ENCODE measurements at regions not wholly inside any gene's neighbourhood (a gene's known extent, or its start where the extent isn't known, plus 50 kb on each side); places are given as distances from the start of the nearest gene placed in this dataset.

GRCh38 chr4:138602664-138603063 is 360.5 kb upstream of the SLC7A11 start:
- CTCF ChIA-PET, result no interaction called here
- Histone ChIP-seq H3K9me3 (ENCODE audit: control insufficient read depth in 1 of 2, insufficient read depth in 1 of 2, low read length in 2 of 2) (no peaks in the 10 kb centered on the region), H3K27me3 (ENCODE audit: control insufficient read depth in 1 of 2, insufficient read depth in 2 of 2, low read length in 2 of 2) (no peaks in the 10 kb centered on the region), H3K4me1 (ENCODE audit: insufficient read depth, low read length) (no peaks in the 10 kb centered on the region), H3K4me3 (ENCODE audit: low read length) (no peak overlapping the region), H3K36me3 (ENCODE audit: insufficient read depth, low read length) (no peaks in the 10 kb centered on the region), H3K27ac (ENCODE audit: low read depth in 1 of 2, low read length in 2 of 2) (no peak overlapping the region)
- Mint-ChIP-seq H3K9me3 (peaks cover 2% of the 10 kb centered on the region), H3K27ac (no peak overlapping the region), H3K36me3 (ENCODE audit: low read depth) (no peaks in the 10 kb centered on the region), H3K27me3 (no peaks in the 10 kb centered on the region), H3K4me1 (ENCODE audit: low read depth) (no peaks in the 10 kb centered on the region), H3K4me3 (no peak overlapping the region)
- no peak for ATAC-seq (ENCODE audit: poor library complexity)
- intact Hi-C loops (cut with DNase I, micrococcal nuclease), result no loop called here
- POLR2A ChIA-PET, result interaction anchor here (0.6 kb wide), 1 partner anchor 425 kb away, joined by 3 read pairs; no protein-coding TSS in a partner anchor
- DNase-seq, result no peak
- TF ChIP-seq CTCF (IDR thresholded peaks at IDR 0.05), result no peak

GRCh38 chr4:138599965-138600364 is 357.8 kb upstream of the SLC7A11 start:
- H3K4me3 Mint-ChIP-seq, result no peak overlapping the region
- no peak overlapping the region for H3K27ac Mint-ChIP-seq
- H3K27ac ChIP-seq (ENCODE audit: low read depth in 1 of 2, low read length in 2 of 2), result no peak overlapping the region
- no peaks in the 10 kb centered on the region for H3K27me3 ChIP-seq (ENCODE audit: control insufficient read depth in 1 of 2, insufficient read depth in 2 of 2, low read length in 2 of 2)
- H3K9me3 ChIP-seq (ENCODE audit: control insufficient read depth in 1 of 2, insufficient read depth in 1 of 2, low read length in 2 of 2), result no peaks in the 10 kb centered on the region
- intact Hi-C loops (cut with DNase I, micrococcal nuclease), result no loop called here
- H3K9me3 Mint-ChIP-seq, result no peaks in the 10 kb centered on the region
- no peaks in the 10 kb centered on the region for H3K36me3 Mint-ChIP-seq (ENCODE audit: low read depth)
- CTCF ChIA-PET, result no interaction called here
- ATAC-seq (ENCODE audit: poor library complexity) (no peak), DNase-seq (no peak)
- POLR2A ChIA-PET, result no interaction called here
- TF ChIP-seq CTCF (IDR thresholded peaks at IDR 0.05), result no peak
- no peaks in the 10 kb centered on the region for H3K36me3 ChIP-seq (ENCODE audit: insufficient read depth, low read length)
- no peak overlapping the region for H3K4me3 ChIP-seq (ENCODE audit: low read length)
- no peaks in the 10 kb centered on the region for H3K27me3 Mint-ChIP-seq
- H3K4me1 Mint-ChIP-seq (ENCODE audit: low read depth), result no peaks in the 10 kb centered on the region
- H3K4me1 ChIP-seq (ENCODE audit: insufficient read depth, low read length), result no peaks in the 10 kb centered on the region

GRCh38 chr4:138598226-138598625 is 356.1 kb upstream of the SLC7A11 start:
- CTCF ChIA-PET, result no interaction called here

More at GRCh38 chr4:138598226-138598625, 356.1 kb upstream of the SLC7A11 start:
- Mint-ChIP-seq H3K27ac (no peak overlapping the region), H3K9me3 (no peaks in the 10 kb centered on the region), H3K4me1 (ENCODE audit: low read depth) (no peaks in the 10 kb centered on the region), H3K27me3 (no peaks in the 10 kb centered on the region), H3K36me3 (ENCODE audit: low read depth) (no peaks in the 10 kb centered on the region), H3K4me3 (no peak overlapping the region)
- POLR2A ChIA-PET, result no interaction called here
- ATAC-seq (ENCODE audit: poor library complexity), result no peak
- no peak for DNase-seq
- no peak overlapping the region for H3K4me3 ChIP-seq (ENCODE audit: low read length)
- H3K27me3 ChIP-seq (ENCODE audit: control insufficient read depth in 1 of 2, insufficient read depth in 2 of 2, low read length in 2 of 2), result no peaks in the 10 kb centered on the region
- no peak for TF ChIP-seq CTCF (IDR thresholded peaks at IDR 0.05)
- no peaks in the 10 kb centered on the region for H3K36me3 ChIP-seq (ENCODE audit: insufficient read depth, low read length)
- H3K9me3 ChIP-seq (ENCODE audit: control insufficient read depth in 1 of 2, insufficient read depth in 1 of 2, low read length in 2 of 2), result no peaks in the 10 kb centered on the region
- H3K4me1 ChIP-seq (ENCODE audit: insufficient read depth, low read length), result no peaks in the 10 kb centered on the region
- no peak overlapping the region for H3K27ac ChIP-seq (ENCODE audit: low read depth in 1 of 2, low read length in 2 of 2)
- intact Hi-C loops (cut with DNase I, micrococcal nuclease), result no loop called here

Measured in CD4-positive, alpha-beta T cell (primary cell).